MM.1S (cell line): ENCODE measurements at regions not wholly inside any gene's neighbourhood (a gene's known extent, or its start where the extent isn't known, plus 50 kb on each side); places are given as distances from the start of the nearest gene placed in this dataset.

ENCODE experiments used
- DNase-seq: peaks from one replicate; pipeline ENCODE4 v3.0.0-alpha.2; 2015
- H2AFZ ChIP-seq: fragments of 300-600 bp; sonication (generic); 2 replicates; pipeline ENCODE4 v1.6.0; 2016; ENCODE audit warnings: antibody characterized with exemption, low read length
- H3F3A ChIP-seq: fragments of 300-600 bp; sonication (generic); 2 replicates; pipeline ENCODE4 v1.6.1; 2016; ENCODE audit warnings: mild to moderate bottlenecking, antibody characterized with exemption, low read length, moderate library complexity, mixed read lengths; ENCODE audit not compliant: insufficient read depth
- H3K27ac ChIP-seq: fragments of 300-600 bp; sonication (generic); 2 replicates; pipeline ENCODE4 v1.5.1; 2016; ENCODE audit warnings: mild to moderate bottlenecking, low read length
- H3K27me3 ChIP-seq: fragments of 300-600 bp; sonication (generic); replicated peaks from 2 replicates; pipeline ENCODE4 v1.6.0; 2016; ENCODE audit warnings: low read length; ENCODE audit not compliant: insufficient read depth
- H3K36me3 ChIP-seq: fragments of 300-600 bp; sonication (generic); replicated peaks from 2 replicates; pipeline ENCODE4 v1.6.1; 2016; ENCODE audit warnings: mild to moderate bottlenecking, low read length, mixed read lengths; ENCODE audit not compliant: insufficient read depth
- H3K4me1 ChIP-seq: fragments of 300-600 bp; sonication (generic); 2 replicates; pipeline ENCODE4 v1.6.1; 2016; ENCODE audit warnings: low read length, mixed read lengths
- H3K4me2 ChIP-seq: fragments of 300-600 bp; sonication (generic); 2 replicates; pipeline ENCODE4 v1.6.0; 2016; ENCODE audit warnings: low read depth, low read length
- H3K4me3 ChIP-seq: fragments of 300-600 bp; sonication (generic); 2 replicates; pipeline ENCODE4 v1.5.1; 2016; ENCODE audit warnings: low read length, mixed read lengths
- H3K79me2 ChIP-seq: fragments of 300-600 bp; sonication (generic); 2 replicates; pipeline ENCODE4 v1.6.1; 2016; ENCODE audit warnings: mixed run types, low read length, mixed read lengths
- H3K9ac ChIP-seq: fragments of 300-600 bp; sonication (generic); 2 replicates; pipeline ENCODE4 v1.6.1; 2016; ENCODE audit warnings: low read length, mixed read lengths
- H3K9me2 ChIP-seq: fragments of 300-600 bp; sonication (generic); replicated peaks from 2 replicates; pipeline ENCODE4 v1.6.1; 2016; ENCODE audit warnings: mild to moderate bottlenecking, low read length, mixed read lengths; ENCODE audit not compliant: insufficient read depth
- H3K9me3 ChIP-seq: fragments of 300-600 bp; sonication (generic); replicated peaks from 2 replicates; pipeline ENCODE4 v1.6.1; 2016; ENCODE audit warnings: mild to moderate bottlenecking, low read length, mixed read lengths; ENCODE audit not compliant: insufficient read depth
- H4K20me1 ChIP-seq: fragments of 300-600 bp; sonication (generic); 2 replicates; pipeline ENCODE4 v1.6.1; 2016; ENCODE audit warnings: mild to moderate bottlenecking, low read length, moderate library complexity, mixed read lengths; ENCODE audit not compliant: insufficient read depth
- EZH2 ChIP-seq: fragments of 300-600 bp; sonication (generic); optimal IDR thresholded peaks from 2 replicates; pipeline ENCODE3; 2017; ENCODE audit warnings: low read depth, mild to moderate bottlenecking, antibody characterized with exemption, low read length, mixed read lengths
- EZH2phosphoT487 ChIP-seq: fragments of 300-600 bp; sonication (generic); IDR thresholded peaks from 2 replicates; pipeline ENCODE4 v1.6.1; 2018; ENCODE audit warnings: antibody characterized with exemption, low read length
- TF ChIP-seq, protein P1 (sequence below): fragments of 300-600 bp; sonication (generic); IDR thresholded peaks from 2 replicates; pipeline ENCODE4 v1.5.1; 2016; ENCODE audit warnings: antibody characterized with exemption, low read length, mixed read lengths

DNA sequence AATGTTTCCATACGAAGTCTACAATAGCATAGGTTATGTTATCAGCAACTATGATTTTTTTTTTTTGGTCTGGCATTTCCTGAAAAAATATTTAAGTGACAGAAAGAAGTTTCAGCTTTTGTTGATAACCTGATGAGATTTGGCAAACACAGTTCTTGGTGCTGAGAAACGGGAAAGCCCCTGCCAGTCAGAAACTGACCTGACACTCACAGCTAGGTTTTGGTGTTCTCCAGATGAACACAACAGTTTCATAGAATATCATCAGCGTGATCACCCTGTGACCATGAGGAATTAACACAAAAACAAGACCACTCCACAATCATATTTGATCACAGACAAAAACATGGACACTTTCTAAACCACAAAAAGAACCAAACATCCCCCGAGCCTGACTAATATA is 152.5 kb upstream of the DCAF8L1 start:
- H3K9me3 ChIP-seq = no peaks in the 10 kb centered on the region
- 0 out of 2 replicates have a peak, but pooled peaks cover 4% of the 10 kb centered on the region for H3K4me1 ChIP-seq
- H3K4me3 ChIP-seq = peak overlapping the region; percentile 22
- no peaks in the 10 kb centered on the region for H3K27me3 ChIP-seq
- H3K36me3 ChIP-seq = no peaks in the 10 kb centered on the region
- no peaks in the 10 kb centered on the region for H3K9me2 ChIP-seq
- no peaks in the 10 kb centered on the region for H3K79me2 ChIP-seq
- peak overlapping the region; percentile 32; the same call in 1 of the 2 replicates for H3K27ac ChIP-seq
- 0 out of 2 replicates have a peak overlapping the region, but pooled peaks have one; percentile 11 for H2AFZ ChIP-seq
- no peaks in the 10 kb centered on the region for H4K20me1 ChIP-seq
- peak overlapping the region; percentile 60 for H3K4me2 ChIP-seq
- H3F3A ChIP-seq = no peaks in the 10 kb centered on the region
- peak; percentile 63 for DNase-seq
- H3K9ac ChIP-seq = no peak overlapping the region
- TF ChIP-seq EZH2 (no peak), EZH2phosphoT487 (no peak)
- TF ChIP-seq, protein P1, sequence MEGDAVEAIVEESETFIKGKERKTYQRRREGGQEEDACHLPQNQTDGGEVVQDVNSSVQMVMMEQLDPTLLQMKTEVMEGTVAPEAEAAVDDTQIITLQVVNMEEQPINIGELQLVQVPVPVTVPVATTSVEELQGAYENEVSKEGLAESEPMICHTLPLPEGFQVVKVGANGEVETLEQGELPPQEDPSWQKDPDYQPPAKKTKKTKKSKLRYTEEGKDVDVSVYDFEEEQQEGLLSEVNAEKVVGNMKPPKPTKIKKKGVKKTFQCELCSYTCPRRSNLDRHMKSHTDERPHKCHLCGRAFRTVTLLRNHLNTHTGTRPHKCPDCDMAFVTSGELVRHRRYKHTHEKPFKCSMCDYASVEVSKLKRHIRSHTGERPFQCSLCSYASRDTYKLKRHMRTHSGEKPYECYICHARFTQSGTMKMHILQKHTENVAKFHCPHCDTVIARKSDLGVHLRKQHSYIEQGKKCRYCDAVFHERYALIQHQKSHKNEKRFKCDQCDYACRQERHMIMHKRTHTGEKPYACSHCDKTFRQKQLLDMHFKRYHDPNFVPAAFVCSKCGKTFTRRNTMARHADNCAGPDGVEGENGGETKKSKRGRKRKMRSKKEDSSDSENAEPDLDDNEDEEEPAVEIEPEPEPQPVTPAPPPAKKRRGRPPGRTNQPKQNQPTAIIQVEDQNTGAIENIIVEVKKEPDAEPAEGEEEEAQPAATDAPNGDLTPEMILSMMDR = no peak

DNA sequence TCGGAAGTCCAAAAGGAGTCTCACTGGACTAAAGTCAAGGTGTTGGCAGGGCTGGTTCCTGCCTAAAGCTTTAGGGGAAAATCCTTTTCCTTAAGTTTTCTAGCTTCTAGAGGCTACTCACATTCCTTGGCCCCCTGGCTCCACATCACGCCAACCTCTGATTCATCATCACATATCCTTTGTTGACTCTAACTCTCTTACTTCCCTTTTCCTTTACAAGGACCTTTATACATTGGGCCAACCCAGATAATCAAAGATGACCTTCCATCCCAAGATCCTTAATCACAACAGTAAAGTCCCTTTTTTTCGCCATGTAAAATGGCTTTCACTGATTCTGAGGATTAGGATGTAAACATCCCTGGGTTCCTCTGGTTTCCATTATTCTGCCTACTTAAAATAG is 146.4 kb upstream of the DCAF8L1 start:
- H4K20me1 ChIP-seq = no peaks in the 10 kb centered on the region
- H3K79me2 ChIP-seq = no peaks in the 10 kb centered on the region
- H3K9me2 ChIP-seq = no peaks in the 10 kb centered on the region
- no peak overlapping the region for H3K9ac ChIP-seq
- H3K4me2 ChIP-seq = no peak overlapping the region
- no peaks in the 10 kb centered on the region for H3K4me1 ChIP-seq
- H3K9me3 ChIP-seq = no peaks in the 10 kb centered on the region
- DNase-seq = no peak
- no peak overlapping the region for H3K27ac ChIP-seq
- TF ChIP-seq, protein P1 = no peak
- no peak for TF ChIP-seq EZH2phosphoT487
- TF ChIP-seq EZH2 = no peak
- no peak overlapping the region for H3K4me3 ChIP-seq
- no peak overlapping the region for H2AFZ ChIP-seq
- H3K36me3 ChIP-seq = no peaks in the 10 kb centered on the region
- no peaks in the 10 kb centered on the region for H3K27me3 ChIP-seq
- no peaks in the 10 kb centered on the region for H3F3A ChIP-seq

DNA sequence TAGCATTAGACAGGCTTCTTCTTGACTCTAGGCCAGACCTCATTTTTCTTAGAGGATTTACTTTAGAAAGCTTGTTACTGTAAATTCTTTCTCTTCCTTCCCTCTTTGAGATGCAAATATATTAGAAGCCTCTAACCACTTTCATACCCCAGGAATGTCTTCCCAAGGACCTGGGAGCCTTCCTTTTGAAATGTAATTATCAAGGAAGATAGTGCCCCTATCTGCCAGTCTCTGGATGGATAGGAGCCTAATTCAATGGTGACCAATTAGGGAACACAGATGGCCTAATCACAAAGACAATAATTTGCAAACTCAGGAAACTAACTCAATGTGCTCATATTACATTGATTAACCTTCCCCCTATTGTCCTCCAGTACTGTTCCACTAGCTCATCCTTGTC is 145.6 kb upstream of the DCAF8L1 start:
- Histone ChIP-seq H3K9me2 (no peaks in the 10 kb centered on the region), H3K4me2 (no peak overlapping the region), H3K4me3 (no peak overlapping the region), H3K9me3 (no peaks in the 10 kb centered on the region), H2AFZ (no peak overlapping the region), H3K79me2 (no peaks in the 10 kb centered on the region), H3K9ac (no peak overlapping the region), H4K20me1 (no peaks in the 10 kb centered on the region), H3K4me1 (no peaks in the 10 kb centered on the region), H3F3A (no peaks in the 10 kb centered on the region), H3K36me3 (no peaks in the 10 kb centered on the region), H3K27ac (no peak overlapping the region), H3K27me3 (no peaks in the 10 kb centered on the region)
- no peak for DNase-seq
- TF ChIP-seq EZH2 (no peak), EZH2phosphoT487 (no peak)
- TF ChIP-seq, protein P1 = no peak
